Left cardiac atrium (tissue), 4 donors: ENCODE measurements at regions not wholly inside any gene's neighbourhood (a gene's known extent, or its start where the extent isn't known, plus 50 kb on each side); places are given as distances from the start of the nearest gene placed in this dataset.

ENCODE experiments used
- ATAC-seq, 2 donors: fragments of 200-7000 bp; cut with Tn5 transposase; one replicate each; pipeline ENCODE4 v1.9.1; 2020; ENCODE audit warnings: mild to moderate bottlenecking in 2 of 2, moderate library complexity in 2 of 2
- DNase-seq: peaks from one replicate; pipeline ENCODE4 v3.0.0-alpha.2; 2020
- intact Hi-C, 2 donors: fragments of 100-400 bp; cut with DNase I; formaldehyde crosslinking; loops; one replicate each; pipeline versions ENCODE4 v1.14.1 to v1.15.1; 2022 to 2023
- donor health status: DM: no; HTN: yes; CAD: no.
- donor health status: DM: no; HTN: yes; CAD: no; lungs with severe emphysema.
- donor health status: DM: yes; HTN: yes; CAD: no.
- donor health status: Dilated cardiomyopathy.

- ATAC-seq = no peak
- no peak for DNase-seq
- intact Hi-C loops = no loop called here
Observed at GRCh38 chr12:93178154-93178878, 199.4 kb upstream of the NUDT4 start.

GRCh38 chr12:93179792-93180191, 197.9 kb upstream of the NUDT4 start:
- peak in 1 of 2 donors; percentile 49 for ATAC-seq
- peak; percentile 29 for DNase-seq

GRCh38 chr12:93180566-93180965, 197.2 kb upstream of the NUDT4 start:
- intact Hi-C loops = no loop called here
- DNase-seq (no peak), ATAC-seq (no peak)

More at GRCh38 chr12:93179792-93180191, 197.9 kb upstream of the NUDT4 start:
- intact Hi-C loops = no loop called here

GRCh38 chr12:93181409-93181965, 196.2 kb upstream of the NUDT4 start:
- ATAC-seq (no peak), DNase-seq (no peak)
- intact Hi-C loops = no loop called here

GRCh38 chr12:93183940-93184671, 193.6 kb upstream of the NUDT4 start:
- ATAC-seq = peak; percentile 78 to 82
- DNase-seq = no peak
- intact Hi-C loops = no loop called here

- intact Hi-C loops = no loop called here
- DNase-seq (no peak), ATAC-seq (peak; percentile 4 to 22)
Observed at GRCh38 chr12:93184672-93185368, 192.9 kb upstream of the NUDT4 start.

GRCh38 chr12:93185369-93185741, 192.4 kb upstream of the NUDT4 start:
- intact Hi-C loops = no loop called here

GRCh38 chr12:93186131-93186530, 191.6 kb upstream of the NUDT4 start:
- DNase-seq = no peak
- intact Hi-C loops = no loop called here
- no peak for ATAC-seq

More at GRCh38 chr12:93185369-93185741, 192.4 kb upstream of the NUDT4 start:
- DNase-seq (no peak), ATAC-seq (no peak)

- no peak for ATAC-seq
- intact Hi-C loops = no loop called here
- DNase-seq = no peak
Observed at GRCh38 chr12:93186621-93187020, 191.1 kb upstream of the NUDT4 start.

- DNase-seq (no peak), ATAC-seq (no peak)
- intact Hi-C loops = no loop called here
Observed at GRCh38 chr12:93191423-93191822, 186.3 kb upstream of the NUDT4 start.

- DNase-seq = no peak
- intact Hi-C loops = no loop called here
- ATAC-seq = peak; percentile 34 to 61
Observed at GRCh38 chr12:93191956-93192355, 185.8 kb upstream of the NUDT4 start.

- intact Hi-C loops = no loop called here
- DNase-seq = no peak
- ATAC-seq = no peak
Observed at GRCh38 chr12:93192878-93193277, 184.8 kb upstream of the NUDT4 start.

- intact Hi-C loops = no loop called here
- DNase-seq (no peak), ATAC-seq (no peak)
Observed at GRCh38 chr12:93195511-93195910, 182.2 kb upstream of the NUDT4 start.

GRCh38 chr12:93197067-93197593, 180.6 kb upstream of the NUDT4 start:
- DNase-seq = no peak
- intact Hi-C loops = no loop called here
- peak in 1 of 2 donors; percentile 38 for ATAC-seq

GRCh38 chr12:93198086-93198485, 179.6 kb upstream of the NUDT4 start:
- intact Hi-C loops = no loop called here
- peak; percentile 32 for DNase-seq
- ATAC-seq = peak; percentile 7 to 96

- DNase-seq = no peak
- no peak for ATAC-seq
- intact Hi-C loops = no loop called here
Observed at GRCh38 chr12:93199831-93200236, 177.9 kb upstream of the NUDT4 start.

GRCh38 chr12:93200291-93200917, 177.3 kb upstream of the NUDT4 start:
- intact Hi-C loops = no loop called here
- DNase-seq = no peak
- ATAC-seq = no peak

GRCh38 chr12:93201990-93202389, 175.7 kb upstream of the NUDT4 start:
- intact Hi-C loops = no loop called here
- ATAC-seq (peak in 1 of 2 donors; percentile 20), DNase-seq (no peak)

GRCh38 chr12:93202688-93203087, 175.0 kb upstream of the NUDT4 start:
- ATAC-seq (no peak), DNase-seq (no peak)
- intact Hi-C loops = no loop called here
